Endothelial cell of umbilical vein (primary cell): ENCODE measurements at regions not wholly inside any gene's neighbourhood (a gene's known extent, or its start where the extent isn't known, plus 50 kb on each side); places are given as distances from the start of the nearest gene placed in this dataset.

Experiments
- CTCF ChIP-seq, 2 donors: IDR thresholded peaks; 1 replicate in 1 of 2; 2 replicates in 1 of 2; pipeline ENCODE4 v1.5.1; 2011; ENCODE audit warnings: low read length in 2 of 2, mild to moderate bottlenecking in 2 of 2, moderate library complexity in 2 of 2, control low read depth in 1 of 2, inconsistent platforms in 1 of 2, low read depth in 1 of 2; ENCODE audit not compliant: insufficient read depth in 1 of 2; ENCODE audit errors: extremely low read depth in 1 of 2
- EZH2 ChIP-seq: IDR thresholded peaks from 2 replicates; pipeline ENCODE4 v1.6.1; 2012; ENCODE audit warnings: borderline replicate concordance, low read depth, mild to moderate bottlenecking, moderate library complexity, low read length, inconsistent platforms; ENCODE audit not compliant: severe bottlenecking
- FOS ChIP-seq: IDR thresholded peaks from 2 replicates; pipeline ENCODE4 v1.6.1; 2011; ENCODE audit warnings: mild to moderate bottlenecking, low read length, moderate library complexity, borderline replicate concordance; ENCODE audit not compliant: insufficient read depth
- GATA2 ChIP-seq: IDR thresholded peaks from 2 replicates; pipeline ENCODE4 v1.7.0; 2011; ENCODE audit warnings: low read depth, mild to moderate bottlenecking, moderate library complexity, mixed read lengths, low read length; ENCODE audit not compliant: insufficient read length, insufficient read depth
- JUN ChIP-seq: IDR thresholded peaks from 2 replicates; pipeline ENCODE4 v1.6.1; 2011; ENCODE audit warnings: borderline replicate concordance, low read depth; ENCODE audit not compliant: insufficient read length, insufficient read depth
- MAX ChIP-seq: IDR thresholded peaks from 2 replicates; pipeline ENCODE4 v1.6.1; 2011; ENCODE audit not compliant: insufficient read depth, insufficient read length
- MYC ChIP-seq: IDR thresholded peaks from one replicate; pipeline ENCODE4 v1.6.1; 2011; ENCODE audit warnings: mild to moderate bottlenecking, low read depth, low read length
- POLR2A ChIP-seq: IDR thresholded peaks from 2 replicates; pipeline ENCODE4 v1.6.1; 2012; ENCODE audit warnings: low read depth, mild to moderate bottlenecking, control low read depth, low read length
- POLR2AphosphoS5 ChIP-seq: IDR thresholded peaks from 2 replicates; pipeline ENCODE4 v1.6.1; 2012; ENCODE audit warnings: low read depth, mild to moderate bottlenecking, control low read depth, low read length, moderate library complexity; ENCODE audit not compliant: insufficient read depth

GRCh38 chr5:71978216-71978615 is 129.1 kb upstream of the MAP1B start:
- TF ChIP-seq CTCF (IDR thresholded peaks at IDR 0.05; ENCODE audit: extremely low read depth in 1 of 2, insufficient read depth in 1 of 2, low read depth in 1 of 2, low read length in 2 of 2) (no peak), MAX (no peak), EZH2 (no peak), POLR2A (no peak), POLR2AphosphoS5 (no peak), MYC (no peak), FOS (no peak), JUN (no peak), GATA2 (no peak)
